Esophagus muscularis mucosa (tissue), 4 donors: ENCODE measurements at regions not wholly inside any gene's neighbourhood (a gene's known extent, or its start where the extent isn't known, plus 50 kb on each side); places are given as distances from the start of the nearest gene placed in this dataset.

Source experiments
- DNase-seq: peaks from one replicate; pipeline ENCODE4 v3.0.0-alpha.2; 2017; ENCODE audit errors: extremely low spot score
- H3K27ac ChIP-seq, 4 donors: fragments of 200-600 bp; sonication (generic); replicated peaks in 1 of 4; 1 replicate in 3 of 4; 2 replicates in 1 of 4; pipeline ENCODE4 v1.5.1; 2016 to 2019; ENCODE audit warnings: mild to moderate bottlenecking in 1 of 4
- H3K27me3 ChIP-seq, 4 donors: fragments of 200-600 bp; sonication (generic); one replicate each; pipeline versions ENCODE4 v1.5.1 to v1.6.0; 2016 to 2019
- H3K36me3 ChIP-seq, 4 donors: fragments of 200-600 bp; sonication (generic); one replicate each; pipeline ENCODE4 v1.5.1; 2016 to 2019
- H3K4me1 ChIP-seq, 4 donors: fragments of 200-600 bp; sonication (generic); one replicate each; pipeline ENCODE4 v1.5.1; 2016 to 2019
- H3K4me3 ChIP-seq, 4 donors: fragments of 200-600 bp; sonication (generic); 1 replicate in 2 of 4; 2 replicates in 2 of 4; pipeline ENCODE4 v1.5.1; 2016 to 2019; ENCODE audit warnings: mild to moderate bottlenecking in 4 of 4, moderate library complexity in 1 of 4
- H3K9me3 ChIP-seq, 4 donors: fragments of 200-600 bp; sonication (generic); 1 replicate in 3 of 4; 2 replicates in 1 of 4; pipeline ENCODE4 v1.5.1; 2016 to 2019
- CTCF ChIP-seq, 3 experiments: fragments of 200-600 bp in 2 of 3; fragments of 450-650 bp in 1 of 3; sonication (generic) in 2 of 3; IDR thresholded peaks; one replicate each; pipeline ENCODE4 v1.5.1; 2017 to 2019; ENCODE audit warnings: antibody characterized with exemption in 3 of 3, mild to moderate bottlenecking in 2 of 3, moderate library complexity in 1 of 3
- EP300 ChIP-seq: sonication (generic); formaldehyde crosslinking; IDR thresholded peaks from one replicate; pipeline ENCODE4 v1.6.1; 2017; ENCODE audit warnings: antibody characterized with exemption
- POLR2A ChIP-seq: fragments of 450-650 bp; IDR thresholded peaks from one replicate; pipeline ENCODE4 v1.6.1; 2017; ENCODE audit warnings: antibody characterized with exemption, moderate library complexity, mild to moderate bottlenecking, low read depth
- POLR2AphosphoS5 ChIP-seq, 2 donors: sonication (generic); formaldehyde crosslinking; IDR thresholded peaks; one replicate each; pipeline ENCODE4 v1.6.1; 2017; ENCODE audit warnings: antibody characterized with exemption in 2 of 2
- WGBS: methylation state at CpG from one replicate; pipeline ENCODE4 v1.1.5; 2018; 5-methylcytosine and 5-hydroxymethylcytosine counted together
- intact Hi-C: fragments of 100-400 bp; cut with DNase I; formaldehyde crosslinking; loops from one replicate; pipeline ENCODE4 v1.15.1; 2023

GRCh38 chr3:160132226-160132625, 93.0 kb upstream of the C3orf80 start:
- intact Hi-C loops, result no loop called here
- 93% methylated on average over 4 of the region's 4 CpGs for WGBS
- no peak for DNase-seq
- H3K9me3 ChIP-seq, result no peaks in the 10 kb centered on the region
- peaks cover 0 to 3% (median 0%) of the 10 kb centered on the region in 4 donors for H3K4me1 ChIP-seq
- TF ChIP-seq POLR2A, result no peak
- TF ChIP-seq POLR2AphosphoS5 (IDR thresholded peaks at IDR 0.05), result no peak
- TF ChIP-seq CTCF (IDR thresholded peaks at IDR 0.05), result no peak
- no peak for TF ChIP-seq EP300
- H3K36me3 ChIP-seq, result no peaks in the 10 kb centered on the region
- no peaks in the 10 kb centered on the region for H3K27me3 ChIP-seq
- no peak overlapping the region for H3K4me3 ChIP-seq
- H3K27ac ChIP-seq, result no peak overlapping the region

GRCh38 chr3:160133757-160134156, 91.5 kb upstream of the C3orf80 start:
- no peak overlapping the region for H3K27ac ChIP-seq
- no peak overlapping the region for H3K4me3 ChIP-seq
- H3K4me1 ChIP-seq, result peaks cover 0 to 3% (median 0%) of the 10 kb centered on the region in 4 donors
- H3K36me3 ChIP-seq, result no peaks in the 10 kb centered on the region
- no peak for DNase-seq
- H3K9me3 ChIP-seq, result no peaks in the 10 kb centered on the region
- H3K27me3 ChIP-seq, result no peaks in the 10 kb centered on the region
- 92% methylated on average over 3 of the region's 3 CpGs for WGBS
- intact Hi-C loops, result no loop called here
- no peak for TF ChIP-seq CTCF (IDR thresholded peaks at IDR 0.05)
- no peak for TF ChIP-seq POLR2AphosphoS5 (IDR thresholded peaks at IDR 0.05)
- no peak for TF ChIP-seq POLR2A
- no peak for TF ChIP-seq EP300

GRCh38 chr3:160134454-160134853, 90.8 kb upstream of the C3orf80 start:
- no peaks in the 10 kb centered on the region for H3K27me3 ChIP-seq
- TF ChIP-seq EP300, result no peak
- H3K27ac ChIP-seq, result no peak overlapping the region
- H3K9me3 ChIP-seq, result no peaks in the 10 kb centered on the region
- no peaks in the 10 kb centered on the region for H3K36me3 ChIP-seq
- peaks cover 0 to 3% (median 0%) of the 10 kb centered on the region in 4 donors for H3K4me1 ChIP-seq
- intact Hi-C loops, result no loop called here
- WGBS, result 90% methylated on average over 2 of the region's 4 CpGs
- no peak overlapping the region for H3K4me3 ChIP-seq
- DNase-seq, result no peak

GRCh38 chr3:160134964-160135363, 90.3 kb upstream of the C3orf80 start:
- Histone ChIP-seq H3K9me3 (no peaks in the 10 kb centered on the region), H3K36me3 (no peaks in the 10 kb centered on the region), H3K27ac (no peak overlapping the region), H3K27me3 (no peaks in the 10 kb centered on the region), H3K4me3 (no peak overlapping the region), H3K4me1 (no peaks in the 10 kb centered on the region)
- no peak for TF ChIP-seq EP300
- no peak for TF ChIP-seq POLR2A
- no peak for TF ChIP-seq CTCF (IDR thresholded peaks at IDR 0.05)
- no peak for TF ChIP-seq POLR2AphosphoS5 (IDR thresholded peaks at IDR 0.05)
- intact Hi-C loops, result no loop called here
- 54% methylated on average over 2 of the region's 2 CpGs for WGBS
- DNase-seq, result no peak

- no peak overlapping the region for H3K27ac ChIP-seq
- H3K4me3 ChIP-seq, result no peak overlapping the region
- intact Hi-C loops, result no loop called here
- no peaks in the 10 kb centered on the region for H3K27me3 ChIP-seq
- no peak for DNase-seq
- H3K36me3 ChIP-seq, result no peaks in the 10 kb centered on the region
- no peaks in the 10 kb centered on the region for H3K4me1 ChIP-seq
- WGBS, result 41% methylated on average over 2 of the region's 2 CpGs
- no peaks in the 10 kb centered on the region for H3K9me3 ChIP-seq
- no peak for TF ChIP-seq CTCF (IDR thresholded peaks at IDR 0.05)
These were observed 89.4 kb upstream of the C3orf80 start for GRCh38 chr3:160135851-160136250.
